ENCODE measurements at regions not wholly inside any gene's neighbourhood (a gene's known extent, or its start where the extent isn't known, plus 50 kb on each side); places are given as distances from the start of the nearest gene placed in this dataset.
"Not testable (repeated sequence)": the region's sequence is repeated elsewhere in the genome, so short reads cannot be mapped to it uniquely, and the experiment has no call there.

- DNase-seq (ENCODE audit: low read depth): peak; percentile 75
These were observed 116.2 kb upstream of the TP53BP2 start for GRCh38 chr1:223961985-223962384.

GRCh38 chr1:223952801-223953200 is 107.1 kb upstream of the TP53BP2 start:
- peak; percentile 37 for DNase-seq (ENCODE audit: low read depth)

DNA sequence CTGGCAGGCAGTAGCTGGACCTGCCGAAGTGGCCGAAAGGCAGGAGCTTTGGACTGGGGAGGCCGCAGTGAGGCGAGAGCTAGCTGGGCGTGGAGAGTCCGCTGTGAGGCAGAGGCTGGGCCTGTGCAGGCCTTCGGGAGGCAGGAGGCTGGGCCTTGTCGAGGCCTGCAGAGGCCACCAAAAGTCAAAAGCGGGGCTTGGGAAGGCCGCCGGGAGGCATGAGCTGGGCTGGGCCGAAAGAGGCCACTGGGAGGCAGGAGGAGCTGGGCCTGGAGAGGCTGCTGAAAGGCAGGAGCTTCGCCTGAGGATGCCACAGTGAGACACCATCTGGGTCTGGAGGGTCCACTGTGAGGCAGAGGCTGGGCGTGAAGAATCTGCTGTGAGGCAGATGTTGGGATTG is 105.8 kb upstream of the TP53BP2 start:
- DNase-seq (ENCODE audit: low read depth): not testable (repeated sequence)

DNA sequence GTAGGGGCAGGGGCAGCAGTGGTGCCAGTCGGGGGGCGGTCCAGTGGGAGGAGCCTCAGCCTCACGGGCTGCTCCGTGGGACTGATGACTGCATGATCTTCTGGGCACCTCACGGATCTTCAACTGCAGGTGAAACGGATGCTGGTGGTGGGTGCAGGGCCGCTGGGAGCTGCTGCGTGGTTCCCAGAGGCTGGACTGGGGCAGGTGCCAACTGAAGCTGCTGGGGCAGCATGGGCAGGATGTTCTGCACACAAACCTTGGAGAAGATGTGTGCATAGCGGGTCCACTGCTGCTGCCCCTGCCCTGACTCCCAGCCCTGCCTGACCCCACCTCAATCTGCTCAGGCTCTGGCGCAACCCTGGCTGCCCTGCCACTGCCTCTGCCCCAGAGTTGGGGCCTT is 104.2 kb upstream of the TP53BP2 start:
- DNase-seq (ENCODE audit: low read depth): not testable (repeated sequence)

GRCh38 chr1:223948041-223948440 is 102.3 kb upstream of the TP53BP2 start:
- DNase-seq (ENCODE audit: low read depth): not testable (repeated sequence)

- DNase-seq (ENCODE audit: low read depth): not testable (repeated sequence)
These were observed 90.8 kb upstream of the TP53BP2 start for GRCh38 chr1:223936592-223936991.

GRCh38 chr1:223931476-223931875 is 85.7 kb upstream of the TP53BP2 start:
- not testable (repeated sequence) for DNase-seq (ENCODE audit: low read depth)

- not testable (repeated sequence) for DNase-seq (ENCODE audit: low read depth)
These were observed 75.1 kb upstream of the TP53BP2 start for GRCh38 chr1:223920805-223921204.

- DNase-seq (ENCODE audit: low read depth): not testable (repeated sequence)
These were observed 69.7 kb upstream of the TP53BP2 start for GRCh38 chr1:223915476-223915875.

DNA sequence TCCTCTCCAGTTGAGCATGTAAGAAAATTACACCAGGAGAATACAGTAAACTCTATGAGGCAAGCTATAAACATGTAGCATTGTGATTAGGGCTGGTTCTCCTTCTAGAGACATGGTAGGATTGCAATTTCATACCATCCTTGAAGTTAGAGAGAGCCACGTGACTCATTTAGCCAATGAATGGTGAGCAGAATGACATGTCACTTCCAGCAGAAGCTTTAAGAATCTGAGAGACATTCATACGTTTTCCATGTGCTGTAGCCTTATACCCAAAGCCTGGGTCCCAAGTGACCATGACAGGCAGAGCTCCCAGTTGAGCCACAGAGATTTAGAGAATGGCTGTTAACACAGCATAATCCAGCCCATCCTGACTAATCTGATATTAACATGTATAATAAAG is 68.0 kb upstream of the TP53BP2 start:
- DNase-seq (ENCODE audit: low read depth): not testable (repeated sequence)

DNA sequence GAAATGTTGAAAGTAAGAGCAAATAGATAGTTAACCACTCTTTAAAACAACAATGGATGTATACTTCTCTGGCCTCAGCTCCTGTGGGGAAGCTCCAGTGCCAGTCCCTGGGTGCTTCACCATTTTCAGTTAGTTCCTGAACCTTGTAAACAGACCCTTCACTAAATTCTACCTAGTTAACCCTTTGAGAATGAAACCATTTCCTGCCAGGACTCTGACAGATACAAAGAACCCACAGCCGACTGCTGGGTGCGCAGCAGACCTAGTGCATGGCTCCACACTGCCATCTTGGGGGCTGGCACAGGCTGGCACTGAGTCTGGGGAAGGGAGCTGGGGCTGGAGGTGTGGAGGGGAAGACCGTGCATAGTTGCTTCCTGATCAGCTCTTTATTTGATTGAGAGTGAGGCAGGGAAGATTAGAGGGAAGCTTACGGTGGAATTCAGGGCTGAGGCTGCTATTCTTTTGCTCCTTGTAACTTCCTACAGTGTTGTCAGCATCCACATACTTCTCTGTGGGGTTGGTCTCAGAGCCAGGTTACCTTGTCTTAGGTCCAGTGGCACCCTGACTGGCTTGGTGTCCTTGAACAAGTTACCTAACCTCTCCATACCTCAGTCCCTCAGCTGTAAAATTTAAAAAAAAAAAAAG is 62.3 kb upstream of the TP53BP2 start:
- DNase-seq (ENCODE audit: low read depth): not testable (repeated sequence)

DNA sequence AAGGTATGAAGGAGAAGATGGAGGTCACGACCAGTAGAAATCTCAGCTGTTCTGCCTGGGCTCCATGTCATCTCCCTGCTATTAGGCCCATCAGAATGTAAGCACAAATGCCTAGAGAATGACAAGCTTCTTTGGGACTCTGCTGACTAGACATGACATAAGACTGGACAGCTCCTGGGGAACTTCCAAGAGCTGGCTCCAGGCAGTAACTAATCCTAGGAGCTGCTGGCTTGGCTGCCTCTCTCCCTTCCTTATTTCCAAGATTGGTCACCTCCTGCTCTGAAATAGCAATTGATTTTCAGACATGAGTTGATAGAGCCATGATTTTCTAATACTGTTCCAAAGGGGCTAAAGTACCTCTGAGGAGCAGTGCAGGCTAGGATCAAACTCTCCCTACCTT is 57.5 kb upstream of the TP53BP2 start:
- DNase-seq (ENCODE audit: low read depth): not testable (repeated sequence)

- DNase-seq (ENCODE audit: low read depth): peak; percentile 16
These were observed 54.0 kb upstream of the TP53BP2 start for GRCh38 chr1:223899775-223900174.

DNA sequence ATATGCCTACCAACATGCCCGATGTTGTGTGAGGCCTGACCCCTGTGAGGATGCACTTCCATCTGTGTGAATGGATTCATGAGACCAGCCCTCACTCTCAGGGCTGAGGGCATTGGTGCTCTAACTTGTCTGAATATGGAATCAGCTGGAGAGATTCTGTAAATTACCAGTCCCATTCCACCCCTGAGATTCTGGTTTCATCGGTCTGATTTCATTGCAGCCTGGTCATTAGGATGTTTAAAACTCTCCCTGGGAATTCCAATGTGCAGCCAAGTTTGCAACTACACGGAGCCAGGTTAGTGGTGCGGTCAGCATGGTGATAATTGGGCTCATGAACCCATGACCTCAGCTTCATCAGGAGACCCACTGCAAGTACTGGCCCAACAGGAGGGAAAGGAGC is 51.4 kb upstream of the TP53BP2 start:
- not testable (repeated sequence) for DNase-seq (ENCODE audit: low read depth)

DNA sequence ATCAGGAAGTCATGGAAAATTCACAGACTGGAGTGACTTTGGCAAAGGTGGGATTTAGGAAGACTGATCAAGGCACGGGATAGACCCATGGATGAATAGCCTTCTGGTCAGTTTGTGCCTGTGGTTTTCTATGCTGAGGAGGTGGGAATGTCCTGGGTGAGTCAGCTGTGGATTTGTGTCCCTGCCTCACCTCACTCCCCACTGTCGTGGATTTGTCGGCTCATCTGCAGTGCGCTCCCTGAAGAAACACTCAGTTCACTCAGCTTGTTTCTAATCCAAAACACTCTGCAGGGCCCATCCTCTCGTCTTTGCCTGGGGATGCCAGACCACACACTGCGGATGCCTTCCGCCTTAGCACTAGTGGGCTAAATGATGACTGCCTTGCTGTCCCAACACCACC is 50.2 kb upstream of the TP53BP2 start:
- not testable (repeated sequence) for DNase-seq (ENCODE audit: low read depth)

Data from ELR (cell line).